Fibroblast of villous mesenchyme (primary cell): ENCODE measurements at regions not wholly inside any gene's neighbourhood (a gene's known extent, or its start where the extent isn't known, plus 50 kb on each side); places are given as distances from the start of the nearest gene placed in this dataset.

Experiments used
- DNase-seq: peaks from one replicate; pipeline ENCODE4 v3.0.0-alpha.2; 2010; ENCODE audit warnings: low read depth
- H3K4me3 ChIP-seq: 2 replicates; pipeline ENCODE4 v1.5.1; 2011; ENCODE audit warnings: low read depth, mild to moderate bottlenecking, low read length
- TF ChIP-seq, protein P1 (sequence below): IDR thresholded peaks from 2 replicates; pipeline ENCODE4 v1.5.1; 2012; ENCODE audit warnings: low read depth, mild to moderate bottlenecking, low read length; ENCODE audit not compliant: insufficient read depth

- DNase-seq: no peak
- H3K4me3 ChIP-seq: no peak overlapping the region
- TF ChIP-seq, protein P1, sequence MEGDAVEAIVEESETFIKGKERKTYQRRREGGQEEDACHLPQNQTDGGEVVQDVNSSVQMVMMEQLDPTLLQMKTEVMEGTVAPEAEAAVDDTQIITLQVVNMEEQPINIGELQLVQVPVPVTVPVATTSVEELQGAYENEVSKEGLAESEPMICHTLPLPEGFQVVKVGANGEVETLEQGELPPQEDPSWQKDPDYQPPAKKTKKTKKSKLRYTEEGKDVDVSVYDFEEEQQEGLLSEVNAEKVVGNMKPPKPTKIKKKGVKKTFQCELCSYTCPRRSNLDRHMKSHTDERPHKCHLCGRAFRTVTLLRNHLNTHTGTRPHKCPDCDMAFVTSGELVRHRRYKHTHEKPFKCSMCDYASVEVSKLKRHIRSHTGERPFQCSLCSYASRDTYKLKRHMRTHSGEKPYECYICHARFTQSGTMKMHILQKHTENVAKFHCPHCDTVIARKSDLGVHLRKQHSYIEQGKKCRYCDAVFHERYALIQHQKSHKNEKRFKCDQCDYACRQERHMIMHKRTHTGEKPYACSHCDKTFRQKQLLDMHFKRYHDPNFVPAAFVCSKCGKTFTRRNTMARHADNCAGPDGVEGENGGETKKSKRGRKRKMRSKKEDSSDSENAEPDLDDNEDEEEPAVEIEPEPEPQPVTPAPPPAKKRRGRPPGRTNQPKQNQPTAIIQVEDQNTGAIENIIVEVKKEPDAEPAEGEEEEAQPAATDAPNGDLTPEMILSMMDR: no peak
Observed at GRCh38 chr10:57818522-57818921, 449.2 kb downstream of the IPMK start.

GRCh38 chr10:57817741-57818140 is 450.0 kb downstream of the IPMK start:
- no peak overlapping the region for H3K4me3 ChIP-seq
- TF ChIP-seq, protein P1: no peak
- DNase-seq: no peak

DNA sequence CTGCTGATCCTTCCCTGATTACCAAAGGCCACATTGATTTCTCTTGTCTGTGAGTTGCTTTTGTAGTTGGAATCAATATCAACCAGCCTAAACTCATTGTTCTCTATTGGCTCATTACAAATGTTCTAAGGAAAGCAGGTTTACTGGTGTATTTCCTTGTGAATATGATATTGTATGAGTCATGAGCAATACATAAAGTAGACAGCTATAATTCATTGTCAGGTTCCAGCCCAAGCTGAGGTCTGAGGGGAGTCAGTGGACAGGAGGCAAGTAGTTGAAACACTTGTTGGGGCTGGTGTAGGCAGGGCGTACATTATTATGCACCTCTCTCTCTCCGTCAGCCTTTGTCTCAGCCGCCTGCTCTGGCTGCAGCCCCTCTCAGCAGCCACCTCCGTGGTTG is 451.7 kb downstream of the IPMK start:
- no peak overlapping the region for H3K4me3 ChIP-seq
- no peak for DNase-seq
- TF ChIP-seq, protein P1: no peak

- TF ChIP-seq, protein P1: no peak
- no peak overlapping the region for H3K4me3 ChIP-seq
- no peak for DNase-seq
Observed at GRCh38 chr10:57809961-57810360, 457.7 kb downstream of the IPMK start.

DNA sequence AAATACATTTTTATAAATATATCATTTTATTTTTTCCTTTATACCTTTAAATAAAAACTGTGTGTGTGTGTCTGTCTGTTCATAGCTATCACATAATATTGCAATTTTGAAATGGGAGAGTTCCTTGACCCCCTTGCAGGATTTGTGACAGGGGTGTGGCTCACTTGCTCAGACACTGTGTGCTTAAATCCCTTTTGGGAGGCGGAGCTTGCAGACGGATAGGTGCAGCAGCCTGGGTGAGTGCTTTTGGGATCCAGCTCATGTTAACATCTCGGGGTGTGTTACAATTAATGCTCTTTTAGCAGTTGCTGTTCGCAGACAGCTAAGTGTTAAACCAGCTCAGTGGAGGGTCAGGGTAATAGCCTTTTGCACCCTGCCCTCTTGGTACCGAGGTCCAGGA is 459.8 kb downstream of the IPMK start:
- TF ChIP-seq, protein P1: no peak
- no peak overlapping the region for H3K4me3 ChIP-seq
- no peak for DNase-seq

- TF ChIP-seq, protein P1: no peak
- no peak overlapping the region for H3K4me3 ChIP-seq
- no peak for DNase-seq
Observed at GRCh38 chr10:57806675-57807074, 461.0 kb downstream of the IPMK start.

DNA sequence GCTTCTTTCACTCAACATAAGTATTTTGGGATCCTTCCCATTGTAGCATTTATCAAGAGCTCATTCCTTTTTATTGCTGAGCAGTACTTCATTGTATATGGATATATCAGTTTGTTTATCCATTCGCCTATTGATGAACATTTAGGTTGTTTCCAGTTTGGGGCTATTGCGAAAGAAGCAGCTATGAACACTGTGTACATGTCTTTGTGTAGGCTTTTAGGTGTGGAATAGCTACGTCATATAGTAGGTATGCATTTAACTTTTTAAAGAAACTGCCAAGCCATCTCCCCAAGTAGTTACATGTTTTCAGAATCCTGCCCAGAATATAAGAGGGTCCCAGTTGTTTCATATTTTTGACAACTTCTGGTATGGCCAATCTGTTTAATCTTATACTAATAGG is 468.1 kb downstream of the IPMK start:
- H3K4me3 ChIP-seq: no peak overlapping the region
- TF ChIP-seq, protein P1: no peak
- no peak for DNase-seq
